ENCODE measurements at regions not wholly inside any gene's neighbourhood (a gene's known extent, or its start where the extent isn't known, plus 50 kb on each side); places are given as distances from the start of the nearest gene placed in this dataset.

DNA sequence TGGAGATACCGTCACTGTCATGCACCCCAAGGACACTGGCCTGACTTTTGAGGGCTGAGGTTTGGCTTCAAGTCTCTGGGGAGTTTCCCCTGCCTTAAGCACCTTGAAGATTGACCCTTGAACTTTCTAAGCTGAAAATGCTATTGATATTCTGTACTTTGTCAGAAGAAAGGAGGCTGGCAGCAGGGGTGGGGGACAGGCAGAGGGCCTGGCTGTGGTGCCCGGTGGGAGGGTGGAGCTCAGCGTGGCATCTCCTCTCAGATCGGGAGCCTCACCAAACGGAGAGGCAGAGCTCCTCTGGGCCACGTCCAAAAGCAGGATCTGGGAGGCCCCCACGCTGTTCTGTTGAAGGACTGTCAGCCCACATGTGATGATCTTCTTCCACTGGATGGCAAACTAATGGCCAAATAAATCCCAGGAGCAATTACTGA, 305.2 kb upstream of the IRX3 start:
- no peak overlapping the region for H3K4me3 ChIP-seq (ENCODE audit: low read depth, low read length)
- no peak for DNase-seq (ENCODE audit: low read depth)
- TF ChIP-seq, protein P1, sequence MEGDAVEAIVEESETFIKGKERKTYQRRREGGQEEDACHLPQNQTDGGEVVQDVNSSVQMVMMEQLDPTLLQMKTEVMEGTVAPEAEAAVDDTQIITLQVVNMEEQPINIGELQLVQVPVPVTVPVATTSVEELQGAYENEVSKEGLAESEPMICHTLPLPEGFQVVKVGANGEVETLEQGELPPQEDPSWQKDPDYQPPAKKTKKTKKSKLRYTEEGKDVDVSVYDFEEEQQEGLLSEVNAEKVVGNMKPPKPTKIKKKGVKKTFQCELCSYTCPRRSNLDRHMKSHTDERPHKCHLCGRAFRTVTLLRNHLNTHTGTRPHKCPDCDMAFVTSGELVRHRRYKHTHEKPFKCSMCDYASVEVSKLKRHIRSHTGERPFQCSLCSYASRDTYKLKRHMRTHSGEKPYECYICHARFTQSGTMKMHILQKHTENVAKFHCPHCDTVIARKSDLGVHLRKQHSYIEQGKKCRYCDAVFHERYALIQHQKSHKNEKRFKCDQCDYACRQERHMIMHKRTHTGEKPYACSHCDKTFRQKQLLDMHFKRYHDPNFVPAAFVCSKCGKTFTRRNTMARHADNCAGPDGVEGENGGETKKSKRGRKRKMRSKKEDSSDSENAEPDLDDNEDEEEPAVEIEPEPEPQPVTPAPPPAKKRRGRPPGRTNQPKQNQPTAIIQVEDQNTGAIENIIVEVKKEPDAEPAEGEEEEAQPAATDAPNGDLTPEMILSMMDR (IDR thresholded peaks at IDR 0.05; ENCODE audit: control insufficient read depth, extremely low read depth, insufficient read depth), result no peak

DNA sequence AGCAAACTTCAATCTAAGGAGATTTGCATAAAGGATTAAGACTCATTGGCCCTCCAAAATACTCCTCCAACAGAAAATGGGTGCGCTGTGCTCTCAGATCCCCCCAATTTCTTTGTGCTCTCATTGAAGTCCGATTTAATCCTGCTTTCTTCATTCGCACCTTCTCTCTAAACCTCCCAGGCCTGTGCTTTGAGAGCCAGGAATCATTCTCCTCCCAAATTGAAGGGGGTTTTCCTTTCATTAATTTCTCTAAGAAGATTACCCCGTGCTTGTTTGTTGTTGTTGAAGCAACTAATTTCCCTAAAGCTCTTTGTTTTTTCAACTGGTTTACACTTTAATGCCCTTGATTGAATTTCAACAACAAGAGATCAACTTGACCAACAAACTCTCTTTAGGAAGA, 304.2 kb upstream of the IRX3 start:
- TF ChIP-seq, protein P1 (IDR thresholded peaks at IDR 0.05; ENCODE audit: control insufficient read depth, extremely low read depth, insufficient read depth), result no peak
- no peak overlapping the region for H3K4me3 ChIP-seq (ENCODE audit: low read depth, low read length)
- DNase-seq (ENCODE audit: low read depth), result no peak

DNA sequence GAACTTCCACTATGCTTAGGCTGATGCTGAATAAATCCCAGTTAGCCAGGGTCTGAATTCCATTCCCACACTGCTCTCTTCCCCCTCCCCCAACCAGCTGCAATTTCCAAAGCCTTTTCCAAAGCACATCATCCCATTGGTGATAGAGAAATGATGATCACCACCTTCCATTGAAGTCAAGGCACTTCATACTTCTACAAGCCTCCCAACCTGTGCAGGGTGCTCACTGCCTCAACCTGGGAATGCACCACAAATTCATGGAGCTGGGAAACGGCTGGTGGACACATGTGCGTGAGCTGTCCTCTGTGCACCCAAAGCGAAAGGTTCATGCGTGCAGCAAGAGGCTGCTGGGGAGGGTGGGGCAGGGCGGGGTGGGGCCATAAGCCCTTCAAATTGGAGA, 302.7 kb upstream of the IRX3 start:
- DNase-seq (ENCODE audit: low read depth), result no peak
- H3K4me3 ChIP-seq (ENCODE audit: low read depth, low read length), result no peak overlapping the region
- TF ChIP-seq, protein P1 (IDR thresholded peaks at IDR 0.05; ENCODE audit: control insufficient read depth, extremely low read depth, insufficient read depth), result no peak

DNA sequence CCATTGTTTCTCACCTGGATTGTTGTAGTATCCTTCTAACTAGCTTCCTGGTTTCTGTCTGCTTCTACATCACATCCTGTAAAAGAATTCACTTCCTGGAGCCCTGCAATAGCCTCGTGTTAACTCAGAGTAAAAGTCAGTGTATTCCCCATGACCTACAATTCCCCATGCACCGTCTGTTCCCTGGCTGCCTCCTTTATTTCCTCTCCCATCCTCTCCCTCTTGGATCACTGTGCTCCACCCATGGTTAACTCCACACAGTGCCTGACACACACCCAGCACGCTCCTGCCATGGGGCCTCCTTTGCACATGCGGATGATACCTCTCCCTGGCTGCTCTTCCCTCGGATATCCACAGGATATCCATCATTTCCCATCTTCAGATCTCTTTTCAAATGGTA, 301.4 kb upstream of the IRX3 start:
- no peak overlapping the region for H3K4me3 ChIP-seq (ENCODE audit: low read depth, low read length)
- TF ChIP-seq, protein P1 (IDR thresholded peaks at IDR 0.05; ENCODE audit: control insufficient read depth, extremely low read depth, insufficient read depth), result no peak
- no peak for DNase-seq (ENCODE audit: low read depth)

DNA sequence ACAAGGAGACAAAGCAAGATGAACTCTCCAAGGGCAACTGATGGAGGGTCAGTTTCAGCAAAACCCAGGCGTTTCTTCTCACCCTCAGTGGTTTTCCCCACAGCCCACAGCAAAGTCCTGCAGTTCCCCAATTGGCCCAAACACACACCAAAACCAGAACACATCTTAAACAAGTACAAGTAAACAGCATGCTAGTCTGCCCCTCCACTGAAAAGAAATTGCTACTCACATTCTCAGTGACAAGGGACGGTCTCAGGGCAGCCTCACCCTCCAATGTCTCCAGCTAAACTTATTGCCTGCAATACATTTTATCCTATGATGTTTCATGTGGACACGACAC, 300.6 kb upstream of the IRX3 start:
- no peak overlapping the region for H3K4me3 ChIP-seq (ENCODE audit: low read depth, low read length)
- DNase-seq (ENCODE audit: low read depth), result no peak
- TF ChIP-seq, protein P1 (IDR thresholded peaks at IDR 0.05; ENCODE audit: control insufficient read depth, extremely low read depth, insufficient read depth), result no peak

DNA sequence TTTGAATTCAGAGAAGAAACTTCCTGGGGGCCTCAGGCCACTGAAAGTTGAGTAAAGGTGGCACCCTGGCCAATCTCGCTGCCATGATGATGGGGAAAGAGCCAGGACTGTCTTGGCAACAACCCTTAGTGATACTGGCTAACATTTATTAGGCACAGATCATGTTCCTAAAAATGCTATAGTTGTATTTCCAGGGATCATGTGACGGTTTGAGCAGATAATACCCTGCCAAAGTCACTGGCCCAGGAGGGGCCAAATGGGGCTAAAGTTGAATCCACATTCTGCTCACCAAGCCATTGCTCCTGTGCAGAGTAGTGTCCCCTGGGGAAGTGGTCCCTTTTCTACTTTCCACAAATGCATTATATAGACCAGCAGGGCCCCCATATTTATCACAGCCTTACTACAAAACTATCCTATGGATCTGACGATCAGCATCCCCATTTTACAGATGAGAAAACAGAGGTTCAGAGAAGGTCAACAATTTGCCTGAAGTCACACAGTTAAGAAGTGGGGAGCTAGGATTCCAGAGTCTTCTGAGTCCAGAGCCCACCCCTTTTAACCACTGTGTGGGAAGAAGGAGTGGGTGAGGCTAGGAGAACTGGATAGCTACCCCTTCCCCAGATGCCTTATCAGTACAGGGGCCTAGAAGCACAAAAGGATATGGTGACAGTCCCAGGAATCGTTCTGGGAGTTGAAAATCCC, 300.0 kb upstream of the IRX3 start:
- H3K4me3 ChIP-seq (ENCODE audit: low read depth, low read length), result no peak overlapping the region
- no peak for DNase-seq (ENCODE audit: low read depth)
- TF ChIP-seq, protein P1 (IDR thresholded peaks at IDR 0.05; ENCODE audit: control insufficient read depth, extremely low read depth, insufficient read depth), result no peak

DNA sequence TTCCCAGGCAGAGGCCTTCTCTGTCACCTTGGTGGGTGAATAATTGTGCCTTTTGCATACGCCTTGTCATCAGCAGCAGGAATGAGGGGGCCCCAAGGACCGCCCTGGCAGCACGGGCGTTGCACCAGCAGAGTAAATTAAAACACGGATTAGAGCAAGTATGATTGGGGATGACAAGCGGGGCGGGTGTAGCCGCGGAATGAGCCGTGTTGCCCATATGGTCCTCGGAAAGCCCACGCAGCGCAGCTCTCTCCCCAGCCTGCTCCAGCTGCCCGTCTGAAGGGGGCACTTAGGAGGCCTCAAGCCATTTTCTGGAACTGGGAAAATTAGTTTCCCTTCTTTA, 299.4 kb upstream of the IRX3 start:
- no peak overlapping the region for H3K4me3 ChIP-seq (ENCODE audit: low read depth, low read length)
- TF ChIP-seq, protein P1 (IDR thresholded peaks at IDR 0.05; ENCODE audit: control insufficient read depth, extremely low read depth, insufficient read depth), result no peak
- no peak for DNase-seq (ENCODE audit: low read depth)

Data from LNCaP clone FGC (cell line).